ENCODE measurements at regions not wholly inside any gene's neighbourhood (a gene's known extent, or its start where the extent isn't known, plus 50 kb on each side); places are given as distances from the start of the nearest gene placed in this dataset.

- Histone ChIP-seq H2BK5ac (ENCODE audit: low read depth, low read length) (no peak overlapping the region), H2BK120ac (replicated peaks; ENCODE audit: low read depth, low read length) (no peak overlapping the region), H3K4me3 (ENCODE audit: extremely low read depth in 1 of 4, insufficient read depth in 2 of 4, low read depth in 3 of 4, low read length in 4 of 4) (no peak overlapping the region), H3K14ac (ENCODE audit: insufficient read length) (no peak overlapping the region), H2AFZ (ENCODE audit: low read length) (no peak overlapping the region), H3K4me1 (replicated peaks in 1 of 4; ENCODE audit: control insufficient read depth in 3 of 4, insufficient read depth in 4 of 4, low read length in 3 of 4) (no peaks in the 10 kb centered on the region; a peak in 1 of 7 replicates), H3K4me2 (ENCODE audit: insufficient read depth in 1 of 2, low read depth in 2 of 2, low read length in 2 of 2) (no peak overlapping the region), H3K79me2 (ENCODE audit: control insufficient read depth in 1 of 2, insufficient read depth in 2 of 2, low read length in 2 of 2) (no peaks in the 10 kb centered on the region), H3K36me3 (ENCODE audit: control insufficient read depth in 2 of 4, insufficient read depth in 4 of 4, low read length in 3 of 4) (no peaks in the 10 kb centered on the region), H4K20me1 (replicated peaks in 1 of 2; ENCODE audit: control insufficient read depth in 1 of 2, insufficient read depth in 2 of 2, low read length in 2 of 2) (no peaks in the 10 kb centered on the region), H4K91ac (replicated peaks; ENCODE audit: insufficient read length, low read length) (no peak overlapping the region), H3K79me1 (ENCODE audit: low read depth, low read length) (no peaks in the 10 kb centered on the region), H2BK20ac (ENCODE audit: low read length) (no peak overlapping the region), H3K23ac (ENCODE audit: insufficient read length) (no peak overlapping the region), H3K56ac (replicated peaks; ENCODE audit: insufficient read length, low read depth, low read length) (no peak overlapping the region), H3K18ac (ENCODE audit: extremely low read depth, low read length) (no peak overlapping the region), H2BK12ac (ENCODE audit: low read depth, low read length) (no peak overlapping the region), H3K9me3 (ENCODE audit: insufficient read depth in 2 of 2, low read depth in 1 of 2, low read length in 1 of 2) (peaks cover 10 to 15% of the 10 kb centered on the region in 2 experiments), H3K23me2 (ENCODE audit: low read depth, low read length) (no peaks in the 10 kb centered on the region), H3K4ac (replicated peaks; ENCODE audit: insufficient read length, low read depth, low read length) (no peak overlapping the region), H4K5ac (ENCODE audit: insufficient read length, low read depth, low read length) (no peak overlapping the region), H2AK5ac (ENCODE audit: low read depth, low read length) (no peak overlapping the region), H4K8ac (ENCODE audit: extremely low read depth, insufficient read depth, low read length) (no peak overlapping the region), H3K9ac (replicated peaks in 1 of 4; ENCODE audit: extremely low read depth in 1 of 4, low read depth in 3 of 4, low read length in 3 of 4) (no peak overlapping the region), H2BK15ac (ENCODE audit: low read length) (no peak overlapping the region), H3K27ac (ENCODE audit: low read depth, low read length) (no peak overlapping the region), H3K27me3 (replicated peaks in 1 of 4; ENCODE audit: control insufficient read depth in 3 of 4, extremely low read depth in 1 of 4, insufficient read depth in 3 of 4, low read length in 3 of 4) (no peaks in the 10 kb centered on the region)
- POLR2A ChIA-PET (ENCODE audit: partially characterized antibody) = no interaction called here
- FAIRE-seq (no peak), DNase-seq (ENCODE audit: low read depth in 1 of 2, low spot score in 2 of 2) (no peak)
- 94% methylated on average over 7 of the region's 7 CpGs; no CpG with 5 or more reads in 1 of the 2 experiments for WGBS, 2 experiments (ENCODE audit: extremely low coverage in 1 of 2, insufficient coverage in 1 of 2, insufficient read length in 1 of 2, insufficient replicate concordance in 2 of 2, low coverage in 1 of 2, low lambda C conversion rate in 2 of 2, missing lambda C conversion rate in 1 of 2)
- CTCF ChIA-PET (ENCODE audit: partially characterized antibody) = no interaction called here
- no peak for TF ChIP-seq TEAD4 (IDR thresholded peaks at IDR 0.05; ENCODE audit: low read depth, low read length)
- no peak for TF ChIP-seq RNF2 (IDR thresholded peaks at IDR 0.05; ENCODE audit: borderline replicate concordance, low read depth, low read length, missing control alignments, poor library complexity, severe bottlenecking)
- no peak for TF ChIP-seq SIX5 (IDR thresholded peaks at IDR 0.05; ENCODE audit: low read depth, low read length)
- no peak for TF ChIP-seq RAD21 (IDR thresholded peaks at IDR 0.05 in 1 of 2, conservative IDR thresholded peaks at IDR 0.05 in 1 of 2; ENCODE audit: low read depth in 2 of 2, low read length in 2 of 2)
- no peak for TF ChIP-seq SRF (IDR thresholded peaks at IDR 0.05; ENCODE audit: low read depth, low read length)
- TF ChIP-seq NANOG (IDR thresholded peaks at IDR 0.05; ENCODE audit: insufficient read depth, low read depth, low read length, poor library complexity, severe bottlenecking) = no peak
- TF ChIP-seq JUND (IDR thresholded peaks at IDR 0.05; ENCODE audit: low read length) = no peak
- no peak for TF ChIP-seq SUZ12 (IDR thresholded peaks at IDR 0.05; ENCODE audit: low read length)
- TF ChIP-seq SIRT6 (IDR thresholded peaks at IDR 0.05; ENCODE audit: low read length) = no peak
- TF ChIP-seq RBBP5 (IDR thresholded peaks at IDR 0.05; ENCODE audit: borderline replicate concordance, low read depth, low read length) = no peak
- no peak for TF ChIP-seq E2F6 (IDR thresholded peaks at IDR 0.05)
- TF ChIP-seq SP4 (IDR thresholded peaks at IDR 0.05; ENCODE audit: low read length) = no peak
- TF ChIP-seq ZNF274 (IDR thresholded peaks at IDR 0.05; ENCODE audit: borderline replicate concordance, extremely low read depth, low read length) = no peak
- TF ChIP-seq EZH2 (IDR thresholded peaks at IDR 0.05; ENCODE audit: low read depth, low read length, severe bottlenecking) = no peak
Observed at GRCh38 chr17:73774852-73775251, 130.6 kb upstream of the SDK2 start.
